Chondrocyte (in vitro differentiated cells): ENCODE measurements at regions not wholly inside any gene's neighbourhood (a gene's known extent, or its start where the extent isn't known, plus 50 kb on each side); places are given as distances from the start of the nearest gene placed in this dataset.
A peak's percentile ranks its signal among the peaks of the same experiment; 100 is the strongest.

Source experiments
- DNase-seq: peaks from one replicate; pipeline ENCODE4 v3.0.0; 2021; ENCODE audit warnings: mixed read lengths, low spot score
- H3K27ac Mint-ChIP-seq: one replicate; pipeline ENCODE4 v1.8.0; 2021; ENCODE audit warnings: mild to moderate bottlenecking, moderate library complexity, mixed read lengths; ENCODE audit not compliant: unreplicated experiment
- H3K27me3 Mint-ChIP-seq: 2 replicates; pipeline ENCODE4 v1.8.0; 2021; ENCODE audit warnings: low read depth, mixed read lengths
- H3K36me3 Mint-ChIP-seq: 2 replicates; pipeline ENCODE4 v1.8.0; 2021; ENCODE audit warnings: low read depth, mixed read lengths
- H3K4me1 Mint-ChIP-seq: 2 replicates; pipeline ENCODE4 v1.8.0; 2021; ENCODE audit warnings: low read depth, mild to moderate bottlenecking, mixed read lengths
- H3K4me3 Mint-ChIP-seq: one replicate; pipeline ENCODE4 v1.8.0; 2021; ENCODE audit warnings: mild to moderate bottlenecking, moderate library complexity, mixed read lengths; ENCODE audit not compliant: unreplicated experiment
- H3K9me3 Mint-ChIP-seq: 2 replicates; pipeline ENCODE4 v1.8.0; 2021; ENCODE audit warnings: low read depth, mixed read lengths
- CTCF ChIP-seq: fragments of 200-600 bp; sonication (generic); IDR thresholded peaks from 2 replicates; pipeline ENCODE4 v1.5.0; 2021; ENCODE audit warnings: antibody characterized with exemption, mild to moderate bottlenecking, moderate library complexity

DNA sequence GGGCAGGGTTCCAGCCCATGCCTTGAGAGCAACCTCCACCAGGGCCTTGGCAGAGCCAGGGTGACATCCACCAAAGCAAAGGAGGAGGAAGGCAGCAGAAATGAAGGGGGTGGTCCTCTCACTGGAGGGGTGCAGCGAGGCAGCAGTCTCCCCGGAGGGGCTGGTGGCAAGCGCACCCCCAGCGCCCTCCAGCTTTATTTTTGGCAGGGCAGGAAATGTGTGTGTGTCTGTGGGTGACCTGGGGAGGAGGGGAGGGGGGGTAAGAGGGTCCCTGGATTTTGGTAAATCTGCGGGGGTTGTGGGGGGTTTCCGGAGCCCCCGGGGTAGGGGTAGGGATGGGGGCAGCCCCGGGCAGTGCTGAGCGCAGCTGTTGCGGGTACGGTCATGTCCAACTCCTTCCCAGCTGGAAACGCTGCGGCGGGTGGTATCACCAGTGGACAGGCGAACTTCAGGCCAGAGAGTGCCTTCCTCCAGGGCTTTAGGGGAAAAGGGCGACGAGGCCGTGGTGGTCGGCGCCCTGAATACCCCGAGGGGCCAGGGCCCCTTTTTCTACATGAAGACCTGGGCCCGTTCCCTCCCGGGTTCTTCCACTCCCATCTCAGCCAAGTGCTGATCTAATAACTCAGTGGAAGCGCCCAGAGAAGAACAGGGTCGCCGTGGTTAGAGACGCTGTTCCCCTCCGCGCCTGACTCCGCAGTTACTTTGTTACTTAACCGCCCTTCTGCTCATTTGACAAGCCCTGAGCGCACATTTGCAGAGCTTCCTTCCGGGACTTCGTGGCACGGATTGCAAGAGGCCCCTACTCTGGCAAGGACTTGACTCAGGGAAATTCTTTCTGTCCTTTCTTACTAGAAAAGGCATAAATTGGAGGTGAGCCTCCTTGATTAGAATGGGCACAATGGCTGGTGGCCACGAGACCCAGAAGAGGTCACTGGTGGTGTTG is 55.2 kb downstream of the FOS start:
- Mint-ChIP-seq H3K4me3 (no peak overlapping the region), H3K27me3 (peaks cover 19% of the 10 kb centered on the region), H3K36me3 (peaks cover 1% of the 10 kb centered on the region), H3K9me3 (peaks cover 4% of the 10 kb centered on the region), H3K27ac (no peak overlapping the region), H3K4me1 (no peaks in the 10 kb centered on the region)
- no peak for DNase-seq
- no peak for TF ChIP-seq CTCF

GRCh38 chr14:75334549-75335051 is 56.0 kb downstream of the FOS start:
- peaks cover 3% of the 10 kb centered on the region for H3K4me1 Mint-ChIP-seq
- H3K27ac Mint-ChIP-seq: no peak overlapping the region
- peaks cover under 1% of the 10 kb centered on the region for H3K9me3 Mint-ChIP-seq
- DNase-seq: no peak
- H3K4me3 Mint-ChIP-seq: no peak overlapping the region
- H3K27me3 Mint-ChIP-seq: peaks cover 16% of the 10 kb centered on the region
- peaks cover under 1% of the 10 kb centered on the region for H3K36me3 Mint-ChIP-seq
- TF ChIP-seq CTCF: no peak

DNA sequence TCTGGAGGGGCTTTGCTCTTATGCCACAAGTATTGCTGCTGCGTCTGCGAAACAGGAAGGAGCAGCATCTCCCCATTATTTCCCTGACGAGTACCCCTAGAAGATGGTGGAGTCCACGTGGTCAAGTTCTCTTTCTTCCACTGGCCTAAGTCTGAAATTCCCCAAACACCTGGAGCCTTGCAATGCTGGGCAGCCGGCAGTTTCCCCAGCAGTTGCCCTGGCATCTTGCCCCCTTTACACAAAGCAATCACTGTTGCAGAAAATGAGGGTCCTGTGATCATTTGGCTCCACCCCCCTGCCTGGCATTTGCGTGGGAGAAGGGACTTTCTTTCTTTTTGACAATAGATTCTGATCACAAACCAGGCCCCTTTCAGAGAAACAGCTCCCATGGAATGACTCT is 56.9 kb downstream of the FOS start:
- no peaks in the 10 kb centered on the region for H3K36me3 Mint-ChIP-seq
- peaks cover 5% of the 10 kb centered on the region for H3K4me1 Mint-ChIP-seq

DNA sequence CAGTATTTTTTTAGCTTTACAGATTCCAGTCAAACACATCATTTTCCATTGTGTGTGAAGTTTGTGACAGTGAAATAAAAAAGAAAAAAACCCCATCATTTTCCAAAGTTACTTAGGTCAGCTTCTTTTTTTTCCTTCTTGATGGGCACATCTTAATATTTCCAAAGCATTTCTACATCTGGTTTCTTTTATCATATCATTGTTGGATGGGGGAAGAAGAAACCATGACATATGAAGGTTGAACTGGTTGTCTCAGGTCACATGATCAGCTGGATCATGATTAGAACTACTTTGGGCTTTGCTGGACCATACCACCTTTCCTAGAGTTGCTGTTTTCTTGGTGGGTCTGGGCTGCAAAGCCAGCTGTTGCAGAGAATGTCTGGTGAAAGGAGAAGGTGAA is 59.8 kb downstream of the FOS start:
- H3K4me1 Mint-ChIP-seq: peaks cover 18% of the 10 kb centered on the region
- no peaks in the 10 kb centered on the region for H3K9me3 Mint-ChIP-seq
- TF ChIP-seq CTCF: no peak
- H3K36me3 Mint-ChIP-seq: no peaks in the 10 kb centered on the region
- H3K27ac Mint-ChIP-seq: no peak overlapping the region
- no peak overlapping the region for H3K4me3 Mint-ChIP-seq
- H3K27me3 Mint-ChIP-seq: peaks cover 1% of the 10 kb centered on the region
- no peak for DNase-seq

More for the DNA sequence above, 56.9 kb downstream of the FOS start:
- H3K27ac Mint-ChIP-seq: peak overlapping the region; percentile 2
- DNase-seq: no peak
- H3K9me3 Mint-ChIP-seq: no peaks in the 10 kb centered on the region
- H3K27me3 Mint-ChIP-seq: peaks cover 10% of the 10 kb centered on the region
- H3K4me3 Mint-ChIP-seq: no peak overlapping the region
- TF ChIP-seq CTCF: no peak

GRCh38 chr14:75339059-75339458 is 60.4 kb downstream of the FOS start:
- Mint-ChIP-seq H3K4me1 (peaks cover 18% of the 10 kb centered on the region), H3K27me3 (peaks cover 3% of the 10 kb centered on the region), H3K27ac (no peak overlapping the region), H3K4me3 (no peak overlapping the region), H3K36me3 (no peaks in the 10 kb centered on the region), H3K9me3 (no peaks in the 10 kb centered on the region)
- TF ChIP-seq CTCF: no peak
- DNase-seq: no peak
